PFSK-1 (cell line): ENCODE measurements at regions not wholly inside any gene's neighbourhood (a gene's known extent, or its start where the extent isn't known, plus 50 kb on each side); places are given as distances from the start of the nearest gene placed in this dataset.

Experiments
- FOXP2 ChIP-seq: optimal IDR thresholded peaks from 2 replicates; pipeline ENCODE3; 2011; ENCODE audit warnings: borderline replicate concordance, control low read depth, inconsistent platforms; ENCODE audit not compliant: insufficient read depth; ENCODE audit errors: extremely low read length, extremely low read depth
- POLR2AphosphoS5 ChIP-seq: IDR thresholded peaks from 2 replicates; pipeline ENCODE4 v1.6.1; 2012; ENCODE audit warnings: low read depth, mild to moderate bottlenecking, control low read depth, low read length, moderate library complexity
- SIN3A ChIP-seq: IDR thresholded peaks from 2 replicates; pipeline ENCODE4 v1.6.1; 2012; ENCODE audit warnings: mild to moderate bottlenecking, low read length, moderate library complexity, borderline replicate concordance; ENCODE audit not compliant: insufficient read depth
- TAF1 ChIP-seq: IDR thresholded peaks from 2 replicates; pipeline ENCODE4 v1.6.1; 2012; ENCODE audit warnings: low read length, control low read depth, borderline replicate concordance; ENCODE audit not compliant: insufficient read depth
- TF ChIP-seq, protein P1 (sequence below), 2 experiments: IDR thresholded peaks; 2 replicates each; pipeline versions ENCODE4 v1.6.1 to v1.8.0; 2011 to 2012; ENCODE audit warnings: low read depth in 2 of 2, low read length in 2 of 2, control low read depth in 1 of 2, inconsistent platforms in 1 of 2, mild to moderate bottlenecking in 1 of 2, moderate library complexity in 1 of 2; ENCODE audit not compliant: insufficient read depth in 1 of 2

DNA sequence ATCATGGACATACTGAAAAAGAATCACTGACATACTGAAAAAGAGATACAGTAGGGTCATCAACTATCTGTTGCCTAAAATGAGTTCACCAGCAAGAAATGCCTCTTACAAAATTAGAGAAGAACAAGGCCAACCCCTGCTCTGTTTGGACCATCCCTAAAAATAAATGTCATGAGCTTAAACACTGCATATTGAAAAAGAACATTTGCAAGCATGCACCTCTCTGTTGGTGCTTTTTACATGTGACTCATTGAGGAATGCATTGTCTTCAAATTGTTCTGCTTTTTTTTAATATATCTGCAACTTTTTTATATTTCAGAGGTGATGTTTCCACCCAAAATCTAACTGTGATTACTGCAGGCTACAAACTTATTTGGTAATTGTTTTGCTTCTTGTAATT is 233.9 kb upstream of the LRATD1 start:
- TF ChIP-seq POLR2AphosphoS5 (no peak), SIN3A (no peak), TAF1 (no peak), FOXP2 (no peak)
- TF ChIP-seq, protein P1, sequence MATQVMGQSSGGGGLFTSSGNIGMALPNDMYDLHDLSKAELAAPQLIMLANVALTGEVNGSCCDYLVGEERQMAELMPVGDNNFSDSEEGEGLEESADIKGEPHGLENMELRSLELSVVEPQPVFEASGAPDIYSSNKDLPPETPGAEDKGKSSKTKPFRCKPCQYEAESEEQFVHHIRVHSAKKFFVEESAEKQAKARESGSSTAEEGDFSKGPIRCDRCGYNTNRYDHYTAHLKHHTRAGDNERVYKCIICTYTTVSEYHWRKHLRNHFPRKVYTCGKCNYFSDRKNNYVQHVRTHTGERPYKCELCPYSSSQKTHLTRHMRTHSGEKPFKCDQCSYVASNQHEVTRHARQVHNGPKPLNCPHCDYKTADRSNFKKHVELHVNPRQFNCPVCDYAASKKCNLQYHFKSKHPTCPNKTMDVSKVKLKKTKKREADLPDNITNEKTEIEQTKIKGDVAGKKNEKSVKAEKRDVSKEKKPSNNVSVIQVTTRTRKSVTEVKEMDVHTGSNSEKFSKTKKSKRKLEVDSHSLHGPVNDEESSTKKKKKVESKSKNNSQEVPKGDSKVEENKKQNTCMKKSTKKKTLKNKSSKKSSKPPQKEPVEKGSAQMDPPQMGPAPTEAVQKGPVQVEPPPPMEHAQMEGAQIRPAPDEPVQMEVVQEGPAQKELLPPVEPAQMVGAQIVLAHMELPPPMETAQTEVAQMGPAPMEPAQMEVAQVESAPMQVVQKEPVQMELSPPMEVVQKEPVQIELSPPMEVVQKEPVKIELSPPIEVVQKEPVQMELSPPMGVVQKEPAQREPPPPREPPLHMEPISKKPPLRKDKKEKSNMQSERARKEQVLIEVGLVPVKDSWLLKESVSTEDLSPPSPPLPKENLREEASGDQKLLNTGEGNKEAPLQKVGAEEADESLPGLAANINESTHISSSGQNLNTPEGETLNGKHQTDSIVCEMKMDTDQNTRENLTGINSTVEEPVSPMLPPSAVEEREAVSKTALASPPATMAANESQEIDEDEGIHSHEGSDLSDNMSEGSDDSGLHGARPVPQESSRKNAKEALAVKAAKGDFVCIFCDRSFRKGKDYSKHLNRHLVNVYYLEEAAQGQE (IDR thresholded peaks at IDR 0.05; ENCODE audit: insufficient read depth in 1 of 2, low read depth in 2 of 2, low read length in 2 of 2): no peak

GRCh38 chr2:14401873-14402272 is 230.6 kb upstream of the LRATD1 start:
- TF ChIP-seq, protein P1 (IDR thresholded peaks at IDR 0.05; ENCODE audit: insufficient read depth in 1 of 2, low read depth in 2 of 2, low read length in 2 of 2): no peak
- TF ChIP-seq FOXP2 (no peak), TAF1 (no peak), SIN3A (no peak), POLR2AphosphoS5 (no peak)

DNA sequence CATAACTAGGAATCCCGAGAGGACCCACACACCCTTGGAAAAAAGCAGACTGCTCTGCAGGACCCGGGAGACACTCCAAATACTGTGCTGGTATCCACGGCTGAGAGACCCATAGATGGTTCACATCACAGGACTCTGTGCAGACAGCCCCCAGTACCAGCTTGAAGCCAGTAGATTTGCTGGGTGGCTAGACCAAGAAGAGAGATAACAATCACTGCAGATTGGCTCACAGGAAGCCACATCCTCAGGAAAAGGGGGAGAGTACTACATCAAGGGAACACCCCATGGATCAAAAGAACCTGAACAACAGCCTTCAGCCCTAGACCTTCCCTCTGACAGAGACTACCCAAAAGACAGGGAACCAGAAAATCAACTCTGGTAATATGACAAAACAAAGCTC is 223.8 kb upstream of the LRATD1 start:
- TF ChIP-seq FOXP2: no peak
- TF ChIP-seq SIN3A: no peak
- TF ChIP-seq TAF1: no peak
- TF ChIP-seq POLR2AphosphoS5: no peak
- TF ChIP-seq, protein P1 (IDR thresholded peaks at IDR 0.05; ENCODE audit: insufficient read depth in 1 of 2, low read depth in 2 of 2, low read length in 2 of 2): no peak

DNA sequence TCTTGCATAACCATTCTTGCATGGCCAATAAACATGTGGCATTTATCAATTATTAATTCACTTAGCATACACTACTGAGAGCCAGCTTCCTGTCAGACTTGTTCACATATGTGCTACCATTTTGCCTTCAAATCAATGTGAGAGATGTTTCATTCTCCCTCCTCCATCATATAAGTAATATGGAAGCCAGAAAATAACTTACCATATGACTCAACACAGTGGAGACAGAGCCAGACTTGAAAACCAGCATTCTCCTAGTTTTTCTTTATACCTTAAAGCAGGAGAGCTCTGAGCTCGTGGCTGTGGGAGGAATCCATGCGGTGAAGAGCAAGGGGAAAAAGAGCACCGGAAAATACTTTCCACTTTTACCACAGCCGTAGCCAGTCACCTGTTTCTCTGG is 215.0 kb upstream of the LRATD1 start:
- no peak for TF ChIP-seq FOXP2
- TF ChIP-seq, protein P1 (IDR thresholded peaks at IDR 0.05; ENCODE audit: insufficient read depth in 1 of 2, low read depth in 2 of 2, low read length in 2 of 2): no peak
- no peak for TF ChIP-seq SIN3A
- TF ChIP-seq POLR2AphosphoS5: no peak
- no peak for TF ChIP-seq TAF1

- TF ChIP-seq TAF1: no peak
- TF ChIP-seq POLR2AphosphoS5: no peak
- no peak for TF ChIP-seq SIN3A
- TF ChIP-seq FOXP2: no peak
- TF ChIP-seq, protein P1 (IDR thresholded peaks at IDR 0.05; ENCODE audit: insufficient read depth in 1 of 2, low read depth in 2 of 2, low read length in 2 of 2): no peak
Observed at GRCh38 chr2:14418115-14418514, 214.4 kb upstream of the LRATD1 start.
